Thoracic aorta (tissue), 2 donors: ENCODE measurements at regions not wholly inside any gene's neighbourhood (a gene's known extent, or its start where the extent isn't known, plus 50 kb on each side); places are given as distances from the start of the nearest gene placed in this dataset.
"Not testable (repeated sequence)": the region's sequence is repeated elsewhere in the genome, so short reads cannot be mapped to it uniquely, and the experiment has no call there.

ENCODE experiments used
- ATAC-seq: fragments of 150-250 bp; one replicate; pipeline ENCODE4 v1.8.0; 2017; ENCODE audit warnings: low read depth; ENCODE audit not compliant: insufficient number of reproducible peaks, low FRiP score
- DNase-seq: peaks from one replicate; pipeline ENCODE4 v3.0.0-alpha.2; 2020; ENCODE audit warnings: low spot score
- H3K27ac ChIP-seq, 2 donors: fragments of 200-600 bp; sonication (generic); 1 replicate in 1 of 2; 2 replicates in 1 of 2; pipeline ENCODE4 v1.5.1; 2016; ENCODE audit warnings: mild to moderate bottlenecking in 2 of 2, moderate library complexity in 2 of 2
- H3K27me3 ChIP-seq: fragments of 200-600 bp; sonication (generic); replicated peaks from 2 replicates; pipeline ENCODE4 v1.6.0; 2016; ENCODE audit warnings: mild to moderate bottlenecking; ENCODE audit not compliant: insufficient read depth
- H3K36me3 ChIP-seq: fragments of 200-600 bp; sonication (generic); one replicate; pipeline ENCODE4 v1.5.1; 2016
- H3K4me1 ChIP-seq, 2 donors: fragments of 200-600 bp; sonication (generic); 1 replicate in 1 of 2; 2 replicates in 1 of 2; pipeline versions ENCODE4 v1.5.1 to v1.6.0; 2016; ENCODE audit warnings: low read depth in 2 of 2, mild to moderate bottlenecking in 1 of 2; ENCODE audit not compliant: control insufficient read depth in 1 of 2
- H3K4me3 ChIP-seq: fragments of 200-600 bp; sonication (generic); 2 replicates; pipeline ENCODE4 v1.5.1; 2016; ENCODE audit warnings: mild to moderate bottlenecking
- H3K9me3 ChIP-seq: fragments of 200-600 bp; sonication (generic); 2 replicates; pipeline ENCODE4 v1.5.1; 2016
- CTCF ChIP-seq: fragments of 200-600 bp; sonication (generic); IDR thresholded peaks from one replicate; pipeline ENCODE4 v1.5.1; 2019; ENCODE audit warnings: antibody characterized with exemption

- no peak overlapping the region for H3K4me3 ChIP-seq
- H3K27ac ChIP-seq, result no peak overlapping the region
- H3K4me1 ChIP-seq, result no peaks in the 10 kb centered on the region
- TF ChIP-seq CTCF, result no peak
- H3K9me3 ChIP-seq, result no peaks in the 10 kb centered on the region
- H3K27me3 ChIP-seq, result no peaks in the 10 kb centered on the region
- DNase-seq (no peak), ATAC-seq (no peak)
- H3K36me3 ChIP-seq, result no peaks in the 10 kb centered on the region
Measured at GRCh38 chr9:74037274-74037673, 459.9 kb upstream of the RORB start.

- no peaks in the 10 kb centered on the region for H3K36me3 ChIP-seq
- DNase-seq (no peak), ATAC-seq (no peak)
- TF ChIP-seq CTCF, result no peak
- no peak overlapping the region for H3K4me3 ChIP-seq
- H3K4me1 ChIP-seq, result no peaks in the 10 kb centered on the region
- H3K27me3 ChIP-seq, result no peaks in the 10 kb centered on the region
- no peak overlapping the region for H3K27ac ChIP-seq
- H3K9me3 ChIP-seq, result no peaks in the 10 kb centered on the region
Measured at GRCh38 chr9:74041588-74041987, 455.5 kb upstream of the RORB start.

GRCh38 chr9:74044844-74045243 lies 452.3 kb upstream of the RORB start:
- Histone ChIP-seq H3K27me3 (no peaks in the 10 kb centered on the region), H3K4me3 (no peak overlapping the region), H3K9me3 (no peaks in the 10 kb centered on the region), H3K27ac (no peak overlapping the region), H3K4me1 (no peaks in the 10 kb centered on the region), H3K36me3 (no peaks in the 10 kb centered on the region)
- no peak for DNase-seq
- TF ChIP-seq CTCF, result no peak
- no peak for ATAC-seq

GRCh38 chr9:74056023-74056422 lies 441.1 kb upstream of the RORB start:
- ATAC-seq (no peak), DNase-seq (no peak)
- Histone ChIP-seq H3K27ac (no peak overlapping the region), H3K36me3 (no peaks in the 10 kb centered on the region), H3K27me3 (no peaks in the 10 kb centered on the region), H3K9me3 (no peaks in the 10 kb centered on the region), H3K4me3 (no peak overlapping the region), H3K4me1 (no peaks in the 10 kb centered on the region)
- TF ChIP-seq CTCF, result no peak

- H3K27me3 ChIP-seq, H3K27ac ChIP-seq, ATAC-seq, H3K36me3 ChIP-seq, H3K4me1 ChIP-seq, H3K4me3 ChIP-seq, DNase-seq, H3K9me3 ChIP-seq: not testable (repeated sequence)
Measured at GRCh38 chr9:74057051-74057450, 440.1 kb upstream of the RORB start.

- H3K27me3 ChIP-seq, result no peaks in the 10 kb centered on the region
- no peaks in the 10 kb centered on the region for H3K36me3 ChIP-seq
- no peaks in the 10 kb centered on the region for H3K9me3 ChIP-seq
- ATAC-seq (no peak), DNase-seq (no peak)
- TF ChIP-seq CTCF, result no peak
- H3K4me1 ChIP-seq, result no peaks in the 10 kb centered on the region
- no peak overlapping the region for H3K27ac ChIP-seq
- no peak overlapping the region for H3K4me3 ChIP-seq
Measured at GRCh38 chr9:74064702-74065101, 432.4 kb upstream of the RORB start.
